Activated naive CD8-positive, alpha-beta T cell treated with anti-CD3 and anti-CD28 coated beads for 36 hours (primary cell): ENCODE measurements at regions not wholly inside any gene's neighbourhood (a gene's known extent, or its start where the extent isn't known, plus 50 kb on each side); places are given as distances from the start of the nearest gene placed in this dataset.
"Not testable (repeated sequence)": the region's sequence is repeated elsewhere in the genome, so short reads cannot be mapped to it uniquely, and the experiment has no call there.

ENCODE experiments used
- DNase-seq: peaks from one replicate; pipeline ENCODE4 v3.0.0; 2021
- H3K27ac Mint-ChIP-seq: one replicate; pipeline ENCODE4 v1.8.0; 2022; ENCODE audit warnings: mild to moderate bottlenecking, moderate library complexity, mixed read lengths
- H3K27me3 Mint-ChIP-seq: one replicate; pipeline ENCODE4 v1.8.0; 2022; ENCODE audit warnings: mild to moderate bottlenecking, mixed read lengths
- H3K36me3 Mint-ChIP-seq: one replicate; pipeline ENCODE4 v1.8.0; 2021; ENCODE audit warnings: mild to moderate bottlenecking, mixed read lengths
- H3K4me1 Mint-ChIP-seq: one replicate; pipeline ENCODE4 v1.8.0; 2021; ENCODE audit warnings: mixed read lengths
- H3K4me3 Mint-ChIP-seq: one replicate; pipeline ENCODE4 v1.8.0; 2022; ENCODE audit warnings: mild to moderate bottlenecking, moderate library complexity, mixed read lengths
- H3K9me3 Mint-ChIP-seq: one replicate; pipeline ENCODE4 v1.8.0; 2022; ENCODE audit warnings: mixed read lengths

GRCh38 chr10:46816126-46816525 lies 95.1 kb upstream of the PTPN20 start:
- not testable (repeated sequence) for H3K36me3 Mint-ChIP-seq, DNase-seq, H3K4me1 Mint-ChIP-seq, H3K27ac Mint-ChIP-seq, H3K9me3 Mint-ChIP-seq, H3K27me3 Mint-ChIP-seq, H3K4me3 Mint-ChIP-seq

GRCh38 chr10:46840393-46841050 lies 70.7 kb upstream of the PTPN20 start:
- not testable (repeated sequence) for H3K4me1 Mint-ChIP-seq, H3K27me3 Mint-ChIP-seq

GRCh38 chr10:46841051-46841593 lies 70.1 kb upstream of the PTPN20 start:
- DNase-seq, H3K27ac Mint-ChIP-seq, H3K27me3 Mint-ChIP-seq, H3K4me3 Mint-ChIP-seq, H3K36me3 Mint-ChIP-seq, H3K4me1 Mint-ChIP-seq, H3K9me3 Mint-ChIP-seq: not testable (repeated sequence)

More at GRCh38 chr10:46840393-46841050, 70.7 kb upstream of the PTPN20 start:
- not testable (repeated sequence) for H3K36me3 Mint-ChIP-seq, H3K4me3 Mint-ChIP-seq, DNase-seq, H3K27ac Mint-ChIP-seq, H3K9me3 Mint-ChIP-seq

- H3K4me3 Mint-ChIP-seq, DNase-seq, H3K27ac Mint-ChIP-seq, H3K36me3 Mint-ChIP-seq, H3K27me3 Mint-ChIP-seq, H3K4me1 Mint-ChIP-seq, H3K9me3 Mint-ChIP-seq: not testable (repeated sequence)
These were observed 66.0 kb upstream of the PTPN20 start for GRCh38 chr10:46845194-46845593.

GRCh38 chr10:46845640-46846039 lies 65.6 kb upstream of the PTPN20 start:
- H3K9me3 Mint-ChIP-seq, DNase-seq, H3K4me1 Mint-ChIP-seq, H3K27ac Mint-ChIP-seq, H3K27me3 Mint-ChIP-seq, H3K4me3 Mint-ChIP-seq, H3K36me3 Mint-ChIP-seq: not testable (repeated sequence)

GRCh38 chr10:46860753-46861152 lies 50.5 kb upstream of the PTPN20 start:
- DNase-seq, H3K27me3 Mint-ChIP-seq, H3K36me3 Mint-ChIP-seq, H3K27ac Mint-ChIP-seq, H3K4me3 Mint-ChIP-seq, H3K4me1 Mint-ChIP-seq, H3K9me3 Mint-ChIP-seq: not testable (repeated sequence)
